ENCODE measurements at regions not wholly inside any gene's neighbourhood (a gene's known extent, or its start where the extent isn't known, plus 50 kb on each side); places are given as distances from the start of the nearest gene placed in this dataset.

- FAIRE-seq (no peak), DNase-seq (ENCODE audit: insufficient read length, low spot score) (no peak)
- TF ChIP-seq POLR2AphosphoS5 (IDR thresholded peaks at IDR 0.05; ENCODE audit: low read depth, low read length) (no peak), POU2F2 (IDR thresholded peaks at IDR 0.05; ENCODE audit: low read depth, low read length) (no peak), SPI1 (IDR thresholded peaks at IDR 0.05; ENCODE audit: low read depth, low read length) (no peak), PAX5 (IDR thresholded peaks at IDR 0.05; ENCODE audit: insufficient read depth, low read length, severe bottlenecking) (no peak), TAF1 (IDR thresholded peaks at IDR 0.05; ENCODE audit: low read depth, low read length) (no peak), POLR2A (IDR thresholded peaks at IDR 0.05; ENCODE audit: low read depth, low read length) (no peak)
These were observed 328.4 kb downstream of the DHX35 start for GRCh38 chr20:39290575-39290974.

DNA sequence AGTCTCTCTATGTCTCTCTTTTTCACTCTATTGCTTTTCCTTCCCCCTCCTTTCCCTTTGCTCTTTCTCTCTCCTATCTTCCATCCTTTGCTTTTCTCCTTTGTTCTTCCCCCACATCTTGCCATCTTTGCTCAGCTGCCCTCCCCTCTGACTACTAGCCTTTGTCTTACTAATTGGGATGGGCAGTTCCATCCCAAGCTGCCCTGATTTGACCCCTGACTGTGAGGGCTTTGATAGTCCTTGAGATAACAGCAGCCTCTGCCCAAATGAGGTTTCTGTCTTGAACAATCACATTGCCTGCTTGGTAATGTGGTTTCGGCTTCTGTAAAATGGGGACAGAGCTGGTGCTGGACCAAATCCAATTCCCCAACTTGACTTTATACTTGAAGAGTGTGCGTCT lies 327.7 kb downstream of the DHX35 start:
- no peak for TF ChIP-seq POLR2AphosphoS5 (IDR thresholded peaks at IDR 0.05; ENCODE audit: low read depth, low read length)
- TF ChIP-seq POLR2A (IDR thresholded peaks at IDR 0.05; ENCODE audit: low read depth, low read length) = no peak
- TF ChIP-seq PAX5 (IDR thresholded peaks at IDR 0.05; ENCODE audit: insufficient read depth, low read length, severe bottlenecking) = no peak
- TF ChIP-seq TAF1 (IDR thresholded peaks at IDR 0.05; ENCODE audit: low read depth, low read length) = no peak
- TF ChIP-seq POU2F2 (IDR thresholded peaks at IDR 0.05; ENCODE audit: low read depth, low read length) = no peak
- no peak for TF ChIP-seq SPI1 (IDR thresholded peaks at IDR 0.05; ENCODE audit: low read depth, low read length)
- FAIRE-seq = no peak

GRCh38 chr20:39289316-39289715 lies 327.2 kb downstream of the DHX35 start:
- DNase-seq (ENCODE audit: insufficient read length, low spot score) (no peak), FAIRE-seq (no peak)

More for the DNA sequence above, 327.7 kb downstream of the DHX35 start:
- DNase-seq (ENCODE audit: insufficient read length, low spot score) = no peak

GRCh38 chr20:39283464-39283863 lies 321.3 kb downstream of the DHX35 start:
- TF ChIP-seq POLR2AphosphoS5 (IDR thresholded peaks at IDR 0.05; ENCODE audit: low read depth, low read length) (no peak), POLR2A (IDR thresholded peaks at IDR 0.05; ENCODE audit: low read depth, low read length) (no peak), SPI1 (IDR thresholded peaks at IDR 0.05; ENCODE audit: low read depth, low read length) (no peak)
- DNase-seq (ENCODE audit: insufficient read length, low spot score) (no peak), FAIRE-seq (no peak)

More at GRCh38 chr20:39289316-39289715, 327.2 kb downstream of the DHX35 start:
- no peak for TF ChIP-seq TAF1 (IDR thresholded peaks at IDR 0.05; ENCODE audit: low read depth, low read length)
- TF ChIP-seq POLR2A (IDR thresholded peaks at IDR 0.05; ENCODE audit: low read depth, low read length) = no peak
- no peak for TF ChIP-seq POU2F2 (IDR thresholded peaks at IDR 0.05; ENCODE audit: low read depth, low read length)
- no peak for TF ChIP-seq SPI1 (IDR thresholded peaks at IDR 0.05; ENCODE audit: low read depth, low read length)
- no peak for TF ChIP-seq PAX5 (IDR thresholded peaks at IDR 0.05; ENCODE audit: insufficient read depth, low read length, severe bottlenecking)
- TF ChIP-seq POLR2AphosphoS5 (IDR thresholded peaks at IDR 0.05; ENCODE audit: low read depth, low read length) = no peak

DNA sequence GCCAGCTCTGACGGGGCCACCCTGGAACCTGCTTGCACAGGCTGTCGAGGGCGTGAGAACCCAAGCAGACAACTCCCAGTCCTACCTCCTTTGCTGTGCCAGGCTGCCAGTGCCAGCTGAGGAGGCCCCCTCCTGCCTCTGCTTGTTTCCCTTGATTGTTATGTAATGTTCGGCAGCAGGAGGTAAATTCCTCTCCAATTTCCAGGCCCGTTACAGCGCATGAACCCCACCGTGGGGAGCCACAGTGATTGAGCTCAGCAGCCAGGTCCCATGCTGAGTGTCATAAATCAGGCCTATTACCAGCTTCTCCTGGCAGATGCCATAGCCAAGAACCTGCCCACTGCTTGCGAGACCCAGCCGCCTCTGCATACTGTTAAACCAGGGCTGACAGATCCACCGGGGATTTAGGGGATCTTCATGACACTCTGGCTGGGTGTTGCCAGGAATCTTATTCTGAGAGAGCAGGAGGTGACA lies 320.5 kb downstream of the DHX35 start:
- DNase-seq (ENCODE audit: insufficient read length, low spot score) = no peak
- FAIRE-seq = no peak

DNA sequence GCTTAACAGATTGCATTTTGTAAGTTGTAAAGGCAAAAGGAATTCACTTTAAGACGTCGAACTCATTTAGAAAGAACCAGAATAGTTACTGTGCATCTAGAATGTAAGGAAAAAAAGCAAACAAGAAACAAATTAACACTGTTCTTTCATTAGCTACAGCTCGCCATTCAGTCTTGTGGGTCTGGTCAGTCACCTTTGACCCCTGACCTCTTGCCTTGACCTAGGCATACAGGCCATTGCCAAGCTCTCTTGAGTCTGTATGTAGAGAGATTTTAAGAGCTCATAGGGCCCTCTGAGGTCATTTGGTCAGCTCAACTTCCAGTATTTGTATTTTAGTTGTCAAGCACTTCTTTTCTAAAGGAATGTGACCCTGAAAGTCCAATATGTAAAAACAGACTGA lies 318.7 kb downstream of the DHX35 start:
- FAIRE-seq (no peak), DNase-seq (ENCODE audit: insufficient read length, low spot score) (no peak)
- no peak for TF ChIP-seq PAX5 (IDR thresholded peaks at IDR 0.05; ENCODE audit: insufficient read depth, low read length, severe bottlenecking)
- no peak for TF ChIP-seq SPI1 (IDR thresholded peaks at IDR 0.05; ENCODE audit: low read depth, low read length)
- no peak for TF ChIP-seq POLR2AphosphoS5 (IDR thresholded peaks at IDR 0.05; ENCODE audit: low read depth, low read length)
- no peak for TF ChIP-seq POLR2A (IDR thresholded peaks at IDR 0.05; ENCODE audit: low read depth, low read length)
- TF ChIP-seq TAF1 (IDR thresholded peaks at IDR 0.05; ENCODE audit: low read depth, low read length) = no peak
- no peak for TF ChIP-seq POU2F2 (IDR thresholded peaks at IDR 0.05; ENCODE audit: low read depth, low read length)

More for the DNA sequence above, 320.5 kb downstream of the DHX35 start:
- TF ChIP-seq POLR2A (IDR thresholded peaks at IDR 0.05; ENCODE audit: low read depth, low read length) = no peak
- no peak for TF ChIP-seq POLR2AphosphoS5 (IDR thresholded peaks at IDR 0.05; ENCODE audit: low read depth, low read length)
- TF ChIP-seq TAF1 (IDR thresholded peaks at IDR 0.05; ENCODE audit: low read depth, low read length) = no peak
- no peak for TF ChIP-seq SPI1 (IDR thresholded peaks at IDR 0.05; ENCODE audit: low read depth, low read length)
- no peak for TF ChIP-seq POU2F2 (IDR thresholded peaks at IDR 0.05; ENCODE audit: low read depth, low read length)
- no peak for TF ChIP-seq PAX5 (IDR thresholded peaks at IDR 0.05; ENCODE audit: insufficient read depth, low read length, severe bottlenecking)

- TF ChIP-seq PAX5 (IDR thresholded peaks at IDR 0.05; ENCODE audit: insufficient read depth, low read length, severe bottlenecking) = no peak
- no peak for TF ChIP-seq POU2F2 (IDR thresholded peaks at IDR 0.05; ENCODE audit: low read depth, low read length)
- no peak for TF ChIP-seq SPI1 (IDR thresholded peaks at IDR 0.05; ENCODE audit: low read depth, low read length)
- TF ChIP-seq POLR2A (IDR thresholded peaks at IDR 0.05; ENCODE audit: low read depth, low read length) = no peak
- no peak for TF ChIP-seq POLR2AphosphoS5 (IDR thresholded peaks at IDR 0.05; ENCODE audit: low read depth, low read length)
- no peak for TF ChIP-seq TAF1 (IDR thresholded peaks at IDR 0.05; ENCODE audit: low read depth, low read length)
- no peak for FAIRE-seq
These were observed 316.2 kb downstream of the DHX35 start for GRCh38 chr20:39278230-39278788.

GRCh38 chr20:39277185-39277584 lies 315.0 kb downstream of the DHX35 start:
- no peak for FAIRE-seq
- TF ChIP-seq PAX5 (IDR thresholded peaks at IDR 0.05; ENCODE audit: insufficient read depth, low read length, severe bottlenecking) = no peak
- no peak for TF ChIP-seq POLR2A (IDR thresholded peaks at IDR 0.05; ENCODE audit: low read depth, low read length)
- no peak for TF ChIP-seq SPI1 (IDR thresholded peaks at IDR 0.05; ENCODE audit: low read depth, low read length)
- no peak for TF ChIP-seq POLR2AphosphoS5 (IDR thresholded peaks at IDR 0.05; ENCODE audit: low read depth, low read length)
- no peak for TF ChIP-seq POU2F2 (IDR thresholded peaks at IDR 0.05; ENCODE audit: low read depth, low read length)
- no peak for TF ChIP-seq TAF1 (IDR thresholded peaks at IDR 0.05; ENCODE audit: low read depth, low read length)
- DNase-seq (ENCODE audit: insufficient read length, low spot score) = no peak

More at GRCh38 chr20:39278230-39278788, 316.2 kb downstream of the DHX35 start:
- DNase-seq (ENCODE audit: insufficient read length, low spot score) = no peak

DNA sequence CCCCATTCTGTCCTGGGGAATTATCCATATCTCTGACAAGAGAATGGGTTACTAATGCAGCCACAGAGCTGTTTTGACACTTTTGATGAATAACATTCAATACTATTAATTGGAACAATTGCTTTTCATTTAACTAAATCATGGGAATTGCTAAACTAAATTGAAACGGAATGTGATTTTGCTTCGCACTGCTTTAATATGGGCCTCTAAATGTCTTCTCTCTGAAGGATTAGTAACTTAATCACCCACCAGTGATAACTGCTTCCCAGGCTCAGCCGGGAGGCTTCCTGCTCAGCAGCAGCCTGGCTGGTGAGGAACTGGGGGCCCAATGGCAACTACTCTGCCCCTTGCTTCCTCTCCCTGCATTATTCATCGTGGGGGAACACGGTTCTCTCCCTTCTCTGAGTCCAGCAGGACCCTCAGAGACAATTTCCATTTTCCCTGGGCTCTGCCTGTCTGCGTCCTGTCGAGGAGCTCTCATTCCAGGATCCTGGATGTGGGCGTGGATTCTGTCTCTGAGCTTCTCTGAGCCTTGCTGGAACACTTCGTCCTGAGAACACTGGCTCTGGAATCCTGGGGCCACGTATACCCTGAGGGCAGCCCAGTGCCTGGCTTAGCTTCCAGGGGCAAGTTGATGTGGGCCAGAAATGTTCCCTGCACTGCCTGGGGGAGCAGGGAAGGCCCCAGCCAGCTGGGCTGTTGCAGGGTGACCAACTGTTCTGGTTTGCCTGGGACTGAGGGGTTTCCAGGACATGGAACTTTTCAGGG lies 308.9 kb downstream of the DHX35 start:
- TF ChIP-seq TAF1 (IDR thresholded peaks at IDR 0.05; ENCODE audit: low read depth, low read length) = no peak
- TF ChIP-seq SPI1 (IDR thresholded peaks at IDR 0.05; ENCODE audit: low read depth, low read length) = no peak
- no peak for TF ChIP-seq POLR2A (IDR thresholded peaks at IDR 0.05; ENCODE audit: low read depth, low read length)
- TF ChIP-seq POU2F2 (IDR thresholded peaks at IDR 0.05; ENCODE audit: low read depth, low read length) = no peak
- no peak for TF ChIP-seq PAX5 (IDR thresholded peaks at IDR 0.05; ENCODE audit: insufficient read depth, low read length, severe bottlenecking)
- TF ChIP-seq POLR2AphosphoS5 (IDR thresholded peaks at IDR 0.05; ENCODE audit: low read depth, low read length) = no peak
- FAIRE-seq (no peak), DNase-seq (ENCODE audit: insufficient read length, low spot score) (no peak)

All from GM12891 (cell line).